ENCODE measurements at regions not wholly inside any gene's neighbourhood (a gene's known extent, or its start where the extent isn't known, plus 50 kb on each side); places are given as distances from the start of the nearest gene placed in this dataset.
"Not testable (repeated sequence)": the region's sequence is repeated elsewhere in the genome, so short reads cannot be mapped to it uniquely, and the experiment has no call there.

DNA sequence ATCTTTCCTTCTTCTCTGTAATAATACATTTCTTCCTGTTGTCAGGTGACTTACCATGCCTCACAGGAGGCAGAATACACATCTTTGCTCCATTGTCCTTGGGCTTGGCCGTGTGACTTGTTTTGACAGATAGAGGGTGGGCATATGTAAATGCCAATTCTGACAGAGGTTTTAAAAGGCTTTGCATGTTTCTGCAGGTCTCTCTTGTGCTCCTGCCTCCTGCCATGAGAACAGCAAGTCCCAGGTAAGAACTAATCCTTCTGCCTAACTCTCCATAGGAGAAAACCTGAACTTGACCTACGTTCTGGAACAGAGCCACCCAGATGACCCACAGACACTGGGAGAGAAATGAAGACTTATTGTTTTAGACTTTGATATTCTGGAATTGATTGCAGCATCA is 88.7 kb upstream of the TNFSF11 start:
- DNase-seq: no peak

- DNase-seq: no peak
These were observed 87.2 kb upstream of the TNFSF11 start for GRCh38 chr13:42486711-42487198.

GRCh38 chr13:42487221-42487620 is 86.7 kb upstream of the TNFSF11 start:
- DNase-seq: no peak

GRCh38 chr13:42490676-42491075 is 83.3 kb upstream of the TNFSF11 start:
- no peak for DNase-seq

DNA sequence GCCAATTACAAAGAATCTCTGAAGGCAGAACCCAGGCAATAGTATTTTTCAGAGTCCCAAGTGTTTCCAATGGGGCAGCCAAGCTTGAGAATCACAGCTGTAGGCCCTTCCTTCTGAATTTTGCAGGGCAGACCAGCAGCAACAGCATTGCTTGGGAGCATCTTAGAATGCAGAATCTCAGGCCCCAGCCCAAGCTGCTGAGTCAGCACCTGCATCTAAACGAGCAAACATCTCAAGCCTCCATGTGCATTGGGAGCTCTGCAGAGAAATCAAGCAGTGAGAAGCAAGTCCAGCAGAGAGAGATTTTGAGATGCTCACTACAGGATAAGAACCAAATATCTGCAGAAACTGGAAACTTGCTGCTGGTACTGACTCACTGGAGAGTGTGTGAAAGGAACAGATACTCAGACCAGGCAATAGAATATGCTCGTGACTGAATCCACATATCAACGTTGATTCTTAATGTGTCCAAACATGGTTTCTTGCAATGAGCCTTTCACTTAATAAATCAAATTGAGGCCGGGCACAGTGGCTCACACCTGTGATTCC is 81.5 kb upstream of the TNFSF11 start:
- DNase-seq: no peak

- no peak for DNase-seq
These were observed 79.8 kb upstream of the TNFSF11 start for GRCh38 chr13:42494157-42494556.

DNA sequence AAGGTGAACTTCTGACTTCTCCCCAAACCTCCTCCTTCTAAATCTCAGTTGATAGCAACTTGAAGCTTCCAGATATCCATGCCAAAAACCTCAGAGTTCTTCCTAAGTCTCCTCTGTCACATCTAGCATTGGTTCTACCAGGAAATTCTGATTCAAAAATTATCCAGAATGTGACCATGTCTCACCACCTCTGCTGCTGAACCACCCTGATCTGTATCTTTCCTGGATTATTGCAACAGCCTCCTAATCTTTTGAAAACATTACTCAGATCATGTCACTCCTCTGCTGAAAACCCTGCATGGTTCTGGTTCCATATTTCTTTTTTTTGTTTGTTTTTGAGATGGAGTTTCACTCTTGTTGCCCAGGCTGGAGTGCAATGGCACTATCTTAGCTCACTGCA is 78.7 kb upstream of the TNFSF11 start:
- DNase-seq: no peak

GRCh38 chr13:42495751-42496150 is 78.2 kb upstream of the TNFSF11 start:
- no peak for DNase-seq

DNA sequence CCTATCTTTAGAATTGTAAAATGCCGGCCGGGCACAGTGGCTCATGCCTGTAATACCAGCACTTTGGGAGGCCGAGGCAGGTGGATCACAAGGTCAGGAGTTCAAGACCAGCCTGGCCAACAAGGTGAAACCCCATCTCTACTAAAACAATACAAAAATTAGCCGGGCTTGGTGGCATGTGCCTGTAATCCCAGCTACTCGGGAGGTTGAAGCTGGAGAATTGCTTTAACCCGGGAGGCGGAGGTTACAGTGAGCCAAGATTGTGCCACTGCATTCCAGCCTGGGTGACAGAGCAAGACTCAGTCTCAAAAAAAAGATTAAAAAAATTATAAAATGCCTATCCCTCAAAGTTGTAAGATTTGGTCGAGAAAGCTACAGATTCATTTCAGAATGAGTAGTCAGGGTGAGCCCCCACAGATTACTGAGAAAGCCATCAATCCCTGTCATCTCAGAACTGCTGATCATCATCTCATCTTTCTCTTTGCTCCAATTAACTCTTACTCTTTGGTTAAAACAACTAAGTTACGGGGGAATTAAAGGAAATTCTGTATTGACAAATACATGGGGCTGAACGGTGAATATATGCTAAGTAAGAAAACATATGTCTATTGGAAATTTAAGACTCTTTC is 76.9 kb upstream of the TNFSF11 start:
- not testable (repeated sequence) for DNase-seq

DNA sequence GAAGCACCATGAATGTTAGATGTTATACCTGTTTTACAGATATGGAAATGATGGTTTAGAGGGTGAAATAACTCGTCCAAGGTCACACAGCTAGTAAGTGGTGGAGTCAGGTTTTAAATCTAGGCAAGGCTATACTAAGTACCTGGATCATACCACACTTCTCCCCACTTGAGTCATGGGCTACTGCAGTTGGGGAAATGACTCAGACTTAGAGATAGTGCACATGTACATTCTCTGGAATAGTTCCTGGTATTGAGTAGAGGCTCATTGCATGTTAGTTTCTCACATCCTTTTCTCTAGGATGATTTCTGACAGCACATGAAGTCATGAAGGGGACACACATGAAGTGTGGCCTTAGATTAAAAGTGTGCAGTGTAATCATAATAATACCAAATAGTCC is 76.2 kb upstream of the TNFSF11 start:
- DNase-seq: no peak

GRCh38 chr13:42498521-42498920 is 75.4 kb upstream of the TNFSF11 start:
- no peak for DNase-seq
